HEK293 (cell line): ENCODE measurements at regions not wholly inside any gene's neighbourhood (a gene's known extent, or its start where the extent isn't known, plus 50 kb on each side); places are given as distances from the start of the nearest gene placed in this dataset.

Experiments used
- BCL11A ChIP-seq: fragments of 450-650 bp; formaldehyde crosslinking; IDR thresholded peaks from 2 replicates; pipeline ENCODE4 v1.5.1; 2016; ENCODE audit warnings: low read depth, missing biosample characterization, missing genetic modification characterization
- CTCF ChIP-seq: fragments of 450-650 bp; formaldehyde crosslinking; IDR thresholded peaks from 2 replicates; pipeline ENCODE4 v1.5.1; 2016; ENCODE audit warnings: missing biosample characterization, missing genetic modification characterization
- TRIM28 ChIP-seq: IDR thresholded peaks from 2 replicates; pipeline ENCODE4 v1.6.1; 2011; ENCODE audit warnings: low read length, control low read depth, borderline replicate concordance
- ZNF133 ChIP-seq: fragments of 450-650 bp; formaldehyde crosslinking; IDR thresholded peaks from 2 replicates; pipeline ENCODE4 v1.5.1; 2016; ENCODE audit warnings: missing biosample characterization, missing genetic modification characterization
- ZNF510 ChIP-seq: fragments of 450-650 bp; formaldehyde crosslinking; IDR thresholded peaks from 2 replicates; pipeline ENCODE4 v1.5.1; 2018; ENCODE audit warnings: mild to moderate bottlenecking, missing genetic modification characterization, missing biosample characterization; ENCODE audit not compliant: insufficient replicate concordance
- ZNF621 ChIP-seq: fragments of 450-650 bp; formaldehyde crosslinking; IDR thresholded peaks from 2 replicates; pipeline ENCODE4 v1.5.1; 2017; ENCODE audit warnings: missing biosample characterization, missing genetic modification characterization
- ZNF777 ChIP-seq: fragments of 450-650 bp; formaldehyde crosslinking; IDR thresholded peaks from 2 replicates; pipeline ENCODE4 v1.5.1; 2017; ENCODE audit warnings: missing biosample characterization, missing genetic modification characterization, borderline replicate concordance
- TF ChIP-seq, protein P1 (sequence below): fragments of 450-650 bp; formaldehyde crosslinking; IDR thresholded peaks from 2 replicates; pipeline ENCODE4 v1.5.1; 2016; ENCODE audit warnings: missing biosample characterization, missing genetic modification characterization, low read depth

GRCh38 chr3:105144837-105145236 is 221.9 kb upstream of the ALCAM start:
- TF ChIP-seq ZNF510 (no peak), TRIM28 (no peak), ZNF133 (tag by site-specific recombination) (no peak), BCL11A (tag by site-specific recombination) (no peak), ZNF621 (tag by site-specific recombination) (no peak), ZNF777 (tag by site-specific recombination) (no peak), CTCF (tag by site-specific recombination) (no peak)
- TF ChIP-seq, protein P1, sequence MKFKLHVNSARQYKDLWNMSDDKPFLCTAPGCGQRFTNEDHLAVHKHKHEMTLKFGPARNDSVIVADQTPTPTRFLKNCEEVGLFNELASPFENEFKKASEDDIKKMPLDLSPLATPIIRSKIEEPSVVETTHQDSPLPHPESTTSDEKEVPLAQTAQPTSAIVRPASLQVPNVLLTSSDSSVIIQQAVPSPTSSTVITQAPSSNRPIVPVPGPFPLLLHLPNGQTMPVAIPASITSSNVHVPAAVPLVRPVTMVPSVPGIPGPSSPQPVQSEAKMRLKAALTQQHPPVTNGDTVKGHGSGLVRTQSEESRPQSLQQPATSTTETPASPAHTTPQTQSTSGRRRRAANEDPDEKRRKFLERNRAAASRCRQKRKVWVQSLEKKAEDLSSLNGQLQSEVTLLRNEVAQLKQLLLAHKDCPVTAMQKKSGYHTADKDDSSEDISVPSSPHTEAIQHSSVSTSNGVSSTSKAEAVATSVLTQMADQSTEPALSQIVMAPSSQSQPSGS, result peak; percentile 62
